Prostate gland (tissue), 2 donors: ENCODE measurements at regions not wholly inside any gene's neighbourhood (a gene's known extent, or its start where the extent isn't known, plus 50 kb on each side); places are given as distances from the start of the nearest gene placed in this dataset.
A peak's percentile ranks its signal among the peaks of the same experiment; 100 is the strongest.

Experiments used
- DNase-seq: peaks from one replicate; pipeline ENCODE4 v3.0.0-alpha.2; 2019; ENCODE audit warnings: low spot score
- H3K27ac ChIP-seq, 2 donors: fragments of 200-600 bp; sonication (generic); 2 replicates each; pipeline ENCODE4 v1.5.1; 2017 to 2019
- H3K27me3 ChIP-seq: fragments of 200-600 bp; sonication (generic); replicated peaks from 2 replicates; pipeline ENCODE4 v1.5.1; 2019; ENCODE audit not compliant: insufficient read depth
- H3K36me3 ChIP-seq, 2 donors: fragments of 200-600 bp; sonication (generic); 1 replicate in 1 of 2; 2 replicates in 1 of 2; pipeline versions ENCODE4 v1.5.1 to v1.8.1; 2017 to 2019
- H3K4me1 ChIP-seq: fragments of 200-600 bp; sonication (generic); replicated peaks from 2 replicates; pipeline ENCODE4 v1.5.1; 2019
- H3K4me3 ChIP-seq, 2 donors: fragments of 200-600 bp; sonication (generic); 2 replicates each; pipeline ENCODE4 v1.5.1; 2017 to 2019
- H3K9me3 ChIP-seq: fragments of 200-600 bp; sonication (generic); 2 replicates; pipeline ENCODE4 v1.5.1; 2017
- CTCF ChIP-seq, 4 experiments: fragments of 200-600 bp in 2 of 4; fragments of 450-650 bp in 2 of 4; sonication (generic) in 2 of 4; IDR thresholded peaks; 1 replicate in 3 of 4; 2 replicates in 1 of 4; pipeline ENCODE4 v1.5.1; 2016 to 2019; ENCODE audit warnings: antibody characterized with exemption in 4 of 4, mild to moderate bottlenecking in 2 of 4, moderate library complexity in 2 of 4
- POLR2A ChIP-seq: fragments of 450-650 bp; IDR thresholded peaks from one replicate; pipeline ENCODE4 v1.6.1; 2016; ENCODE audit warnings: antibody characterized with exemption, mild to moderate bottlenecking
- POLR2AphosphoS5 ChIP-seq: sonication (generic); formaldehyde crosslinking; IDR thresholded peaks from one replicate; pipeline ENCODE4 v1.6.1; 2017; ENCODE audit warnings: antibody characterized with exemption
- WGBS: methylation state at CpG from one replicate; pipeline ENCODE4 v1.1.5; 2018; 5-methylcytosine and 5-hydroxymethylcytosine counted together
- intact Hi-C: fragments of 100-400 bp; cut with DNase I; formaldehyde crosslinking; loops from one replicate; pipeline ENCODE4 v1.14.2; 2022

- TF ChIP-seq POLR2AphosphoS5 (no peak), POLR2A (no peak), CTCF (IDR thresholded peaks at IDR 0.05) (no peak)
These were observed 400.3 kb downstream of the RPS24 start for GRCh38 chr10:78433766-78434535.

GRCh38 chr10:78434886-78435285, 401.2 kb downstream of the RPS24 start:
- H3K36me3 ChIP-seq: no peaks in the 10 kb centered on the region
- no peaks in the 10 kb centered on the region for H3K27me3 ChIP-seq
- H3K27ac ChIP-seq: no peak overlapping the region
- TF ChIP-seq POLR2A (no peak), POLR2AphosphoS5 (no peak), CTCF (IDR thresholded peaks at IDR 0.05) (no peak)
- H3K4me1 ChIP-seq: peaks cover 4% of the 10 kb centered on the region
- WGBS: 68% methylated on average over 8 of the region's 8 CpGs
- intact Hi-C loops: loop anchor here (5.0 to 10.0 kb wide), 2 partner anchors 222 to 760 kb away; no protein-coding TSS in a partner anchor
- H3K9me3 ChIP-seq: no peaks in the 10 kb centered on the region
- DNase-seq: no peak
- no peak overlapping the region for H3K4me3 ChIP-seq

More at GRCh38 chr10:78433766-78434535, 400.3 kb downstream of the RPS24 start:
- no peaks in the 10 kb centered on the region for H3K27me3 ChIP-seq
- H3K36me3 ChIP-seq: no peaks in the 10 kb centered on the region
- H3K9me3 ChIP-seq: no peaks in the 10 kb centered on the region
- peak overlapping the region; percentile 13 to 44 for H3K27ac ChIP-seq
- DNase-seq: no peak
- H3K4me3 ChIP-seq: no peak overlapping the region
- peaks cover 4% of the 10 kb centered on the region for H3K4me1 ChIP-seq
- 65% methylated on average over 11 of the region's 11 CpGs for WGBS
- intact Hi-C loops: loop anchor here (5.0 to 10.0 kb wide), 2 partner anchors 223 to 761 kb away; no protein-coding TSS in a partner anchor

- WGBS: 63% methylated on average over 10 of the region's 10 CpGs
- Histone ChIP-seq H3K27me3 (no peaks in the 10 kb centered on the region), H3K27ac (no peak overlapping the region), H3K36me3 (no peaks in the 10 kb centered on the region), H3K9me3 (no peaks in the 10 kb centered on the region), H3K4me1 (peaks cover 4% of the 10 kb centered on the region), H3K4me3 (no peak overlapping the region)
- no peak for TF ChIP-seq CTCF (IDR thresholded peaks at IDR 0.05)
- no peak for TF ChIP-seq POLR2AphosphoS5
- no peak for TF ChIP-seq POLR2A
- DNase-seq: no peak
- intact Hi-C loops: loop anchor here (10.0 kb wide), 1 partner anchor 759 kb away; no protein-coding TSS in a partner anchor
These were observed 402.0 kb downstream of the RPS24 start for GRCh38 chr10:78435484-78436221.

GRCh38 chr10:78436222-78436573, 402.5 kb downstream of the RPS24 start:
- intact Hi-C loops: loop anchor here (10.0 kb wide), 1 partner anchor 759 kb away; no protein-coding TSS in a partner anchor
- H3K36me3 ChIP-seq: no peaks in the 10 kb centered on the region
- WGBS: 59% methylated on average over 6 of the region's 6 CpGs
- no peak overlapping the region for H3K27ac ChIP-seq
- H3K4me3 ChIP-seq: no peak overlapping the region
- peaks cover 4% of the 10 kb centered on the region for H3K4me1 ChIP-seq
- no peak for TF ChIP-seq CTCF (IDR thresholded peaks at IDR 0.05)
- TF ChIP-seq POLR2A: no peak
- TF ChIP-seq POLR2AphosphoS5: no peak
- no peak for DNase-seq
- no peaks in the 10 kb centered on the region for H3K27me3 ChIP-seq
- H3K9me3 ChIP-seq: no peaks in the 10 kb centered on the region
